Chondrocyte (in vitro differentiated cells): ENCODE measurements at regions not wholly inside any gene's neighbourhood (a gene's known extent, or its start where the extent isn't known, plus 50 kb on each side); places are given as distances from the start of the nearest gene placed in this dataset.

ENCODE experiments used
- DNase-seq: peaks from one replicate; pipeline ENCODE4 v3.0.0; 2021; ENCODE audit warnings: mixed read lengths, low spot score
- H3K27ac Mint-ChIP-seq: one replicate; pipeline ENCODE4 v1.8.0; 2021; ENCODE audit warnings: mild to moderate bottlenecking, moderate library complexity, mixed read lengths; ENCODE audit not compliant: unreplicated experiment
- H3K27me3 Mint-ChIP-seq: 2 replicates; pipeline ENCODE4 v1.8.0; 2021; ENCODE audit warnings: low read depth, mixed read lengths
- H3K36me3 Mint-ChIP-seq: 2 replicates; pipeline ENCODE4 v1.8.0; 2021; ENCODE audit warnings: low read depth, mixed read lengths
- H3K4me1 Mint-ChIP-seq: 2 replicates; pipeline ENCODE4 v1.8.0; 2021; ENCODE audit warnings: low read depth, mild to moderate bottlenecking, mixed read lengths
- H3K4me3 Mint-ChIP-seq: one replicate; pipeline ENCODE4 v1.8.0; 2021; ENCODE audit warnings: mild to moderate bottlenecking, moderate library complexity, mixed read lengths; ENCODE audit not compliant: unreplicated experiment
- H3K9me3 Mint-ChIP-seq: 2 replicates; pipeline ENCODE4 v1.8.0; 2021; ENCODE audit warnings: low read depth, mixed read lengths
- TF ChIP-seq, protein P1 (sequence below): fragments of 200-600 bp; sonication (generic); IDR thresholded peaks from 2 replicates; pipeline ENCODE4 v1.5.0; 2021; ENCODE audit warnings: antibody characterized with exemption, mild to moderate bottlenecking, moderate library complexity

DNA sequence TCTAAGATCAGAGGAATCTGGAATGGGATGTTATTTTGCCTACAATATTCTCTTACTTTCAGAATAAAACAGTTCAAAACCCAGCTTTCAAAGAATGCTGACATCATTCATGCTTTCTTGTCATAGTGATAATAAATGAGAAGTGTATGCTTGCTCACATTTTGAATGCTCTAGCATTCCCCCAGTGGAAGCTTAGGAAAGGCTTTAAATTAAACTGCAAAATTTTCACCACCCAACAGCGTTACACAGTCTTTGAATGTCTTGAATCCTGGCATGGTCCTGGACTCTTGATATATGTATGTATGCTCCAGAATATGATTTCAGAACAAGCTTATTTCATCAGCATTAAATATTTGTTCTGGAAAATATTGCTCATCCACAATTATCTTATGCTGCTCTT is 964.3 kb upstream of the NUDT12 start:
- DNase-seq = no peak
- Mint-ChIP-seq H3K36me3 (no peaks in the 10 kb centered on the region), H3K27ac (no peak overlapping the region), H3K27me3 (no peaks in the 10 kb centered on the region), H3K4me1 (no peaks in the 10 kb centered on the region), H3K4me3 (no peak overlapping the region), H3K9me3 (no peaks in the 10 kb centered on the region)
- TF ChIP-seq, protein P1, sequence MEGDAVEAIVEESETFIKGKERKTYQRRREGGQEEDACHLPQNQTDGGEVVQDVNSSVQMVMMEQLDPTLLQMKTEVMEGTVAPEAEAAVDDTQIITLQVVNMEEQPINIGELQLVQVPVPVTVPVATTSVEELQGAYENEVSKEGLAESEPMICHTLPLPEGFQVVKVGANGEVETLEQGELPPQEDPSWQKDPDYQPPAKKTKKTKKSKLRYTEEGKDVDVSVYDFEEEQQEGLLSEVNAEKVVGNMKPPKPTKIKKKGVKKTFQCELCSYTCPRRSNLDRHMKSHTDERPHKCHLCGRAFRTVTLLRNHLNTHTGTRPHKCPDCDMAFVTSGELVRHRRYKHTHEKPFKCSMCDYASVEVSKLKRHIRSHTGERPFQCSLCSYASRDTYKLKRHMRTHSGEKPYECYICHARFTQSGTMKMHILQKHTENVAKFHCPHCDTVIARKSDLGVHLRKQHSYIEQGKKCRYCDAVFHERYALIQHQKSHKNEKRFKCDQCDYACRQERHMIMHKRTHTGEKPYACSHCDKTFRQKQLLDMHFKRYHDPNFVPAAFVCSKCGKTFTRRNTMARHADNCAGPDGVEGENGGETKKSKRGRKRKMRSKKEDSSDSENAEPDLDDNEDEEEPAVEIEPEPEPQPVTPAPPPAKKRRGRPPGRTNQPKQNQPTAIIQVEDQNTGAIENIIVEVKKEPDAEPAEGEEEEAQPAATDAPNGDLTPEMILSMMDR = no peak

DNA sequence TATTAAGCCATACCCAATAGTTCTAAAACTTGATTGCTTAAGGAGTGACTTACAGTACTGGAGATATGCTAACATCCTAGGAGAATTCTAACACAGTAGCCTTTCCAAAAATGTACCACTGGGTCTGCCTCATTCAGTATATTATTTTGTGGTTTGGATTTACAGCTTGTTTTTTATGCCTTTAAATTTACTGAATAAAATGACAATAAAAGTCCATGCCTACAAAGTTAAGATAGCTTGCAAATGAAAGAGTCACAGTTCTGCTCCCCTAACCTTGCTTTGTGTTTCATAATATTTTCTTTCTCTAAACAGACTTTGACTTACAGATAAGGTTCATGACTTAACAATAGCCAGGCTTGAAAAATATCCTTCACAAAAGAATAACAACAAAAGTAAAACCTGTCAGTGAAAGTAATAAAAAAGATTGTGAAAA is 951.1 kb upstream of the NUDT12 start:
- TF ChIP-seq, protein P1 = no peak
- no peak overlapping the region for H3K4me3 Mint-ChIP-seq
- peaks cover 25% of the 10 kb centered on the region for H3K9me3 Mint-ChIP-seq
- no peak overlapping the region for H3K27ac Mint-ChIP-seq
- peaks cover 20% of the 10 kb centered on the region for H3K4me1 Mint-ChIP-seq
- H3K27me3 Mint-ChIP-seq = no peaks in the 10 kb centered on the region
- no peak for DNase-seq
- H3K36me3 Mint-ChIP-seq = peaks cover 6% of the 10 kb centered on the region

DNA sequence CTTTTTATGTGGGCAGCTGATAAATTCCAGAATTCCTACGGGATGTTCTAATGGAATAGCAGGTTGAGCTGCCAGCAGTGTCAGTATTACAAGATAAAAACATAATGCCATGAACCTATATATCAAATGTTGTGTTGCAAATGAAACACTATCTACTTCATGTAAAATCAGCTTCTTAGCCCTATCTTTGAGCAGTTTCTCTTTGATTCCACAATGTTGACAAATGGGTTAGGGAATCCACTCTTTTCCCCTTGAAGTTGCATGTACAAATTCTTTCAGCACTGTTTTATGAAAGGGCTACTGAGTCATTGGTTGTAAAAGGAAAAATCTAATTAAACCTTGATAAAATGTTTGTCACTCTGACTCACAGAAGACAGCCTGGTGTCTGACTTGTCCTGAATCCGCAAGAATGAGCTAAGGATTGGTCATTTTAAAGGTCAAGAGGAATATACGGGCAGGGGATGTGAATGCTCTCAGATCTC is 950.6 kb upstream of the NUDT12 start:
- no peak overlapping the region for H3K4me3 Mint-ChIP-seq
- no peaks in the 10 kb centered on the region for H3K27me3 Mint-ChIP-seq
- no peak overlapping the region for H3K27ac Mint-ChIP-seq
- H3K36me3 Mint-ChIP-seq = peaks cover 6% of the 10 kb centered on the region
- H3K9me3 Mint-ChIP-seq = peaks cover 30% of the 10 kb centered on the region
- TF ChIP-seq, protein P1 = no peak
- peaks cover 20% of the 10 kb centered on the region for H3K4me1 Mint-ChIP-seq
- DNase-seq = no peak

DNA sequence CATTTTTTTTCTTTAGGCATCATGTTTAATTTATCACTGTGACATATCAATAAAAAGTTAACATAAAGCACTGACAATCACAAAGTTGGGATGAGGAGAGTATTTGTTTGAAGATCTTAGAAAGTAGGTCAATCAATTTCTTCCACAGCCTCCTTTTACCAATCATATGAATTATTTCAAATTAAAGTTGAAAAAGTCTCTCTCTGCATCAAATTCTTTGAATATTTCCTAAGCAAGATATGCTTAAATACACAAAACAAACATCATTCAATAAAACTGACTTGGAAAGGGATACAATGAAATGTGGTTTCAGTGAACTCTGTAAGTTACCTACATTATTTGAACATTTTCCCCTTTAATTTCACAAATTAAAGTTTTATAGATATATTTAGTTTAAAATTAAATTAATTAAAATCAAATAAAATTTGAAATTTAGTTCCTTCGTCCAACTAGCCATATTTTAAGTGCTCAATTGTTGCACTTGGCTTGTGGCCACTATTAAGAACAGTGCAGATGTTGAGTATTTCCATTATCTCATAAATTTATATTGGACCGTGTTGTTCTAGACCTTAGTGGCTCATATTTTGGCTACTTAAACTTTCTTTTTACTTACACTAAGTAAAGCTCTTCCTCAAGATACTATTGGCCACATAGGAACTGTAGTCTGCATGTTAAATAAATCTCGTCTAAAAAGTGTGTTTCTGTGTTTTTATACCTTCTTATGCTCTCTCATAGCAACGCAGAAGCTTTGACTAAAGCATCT is 949.7 kb upstream of the NUDT12 start:
- H3K9me3 Mint-ChIP-seq = peaks cover 34% of the 10 kb centered on the region
- no peak overlapping the region for H3K27ac Mint-ChIP-seq
- H3K4me3 Mint-ChIP-seq = no peak overlapping the region
- TF ChIP-seq, protein P1 = no peak
- H3K36me3 Mint-ChIP-seq = peaks cover 6% of the 10 kb centered on the region
- H3K4me1 Mint-ChIP-seq = peaks cover 20% of the 10 kb centered on the region
- DNase-seq = no peak
- no peaks in the 10 kb centered on the region for H3K27me3 Mint-ChIP-seq

DNA sequence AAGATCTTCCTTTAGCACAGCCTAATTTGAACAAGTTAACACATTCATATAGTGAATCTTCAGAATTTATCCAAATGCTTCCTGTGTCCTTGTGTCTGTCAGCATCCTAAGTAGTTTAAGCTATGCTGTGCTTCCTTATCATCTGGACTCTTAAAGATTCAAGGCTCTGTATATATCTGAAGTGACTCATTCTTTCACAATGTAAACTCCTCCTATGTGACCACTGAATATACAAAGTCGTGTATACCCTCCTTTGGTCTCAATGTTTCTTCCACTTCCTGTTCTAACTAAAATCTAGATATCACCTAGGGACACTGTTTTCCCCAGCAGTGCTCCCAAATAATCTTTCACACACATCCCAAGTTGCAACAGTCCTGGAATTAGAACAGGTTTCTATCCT is 935.7 kb upstream of the NUDT12 start:
- H3K4me3 Mint-ChIP-seq = no peak overlapping the region
- DNase-seq = no peak
- TF ChIP-seq, protein P1 = no peak
- no peak overlapping the region for H3K27ac Mint-ChIP-seq
- H3K36me3 Mint-ChIP-seq = no peaks in the 10 kb centered on the region
- H3K9me3 Mint-ChIP-seq = no peaks in the 10 kb centered on the region
- no peaks in the 10 kb centered on the region for H3K4me1 Mint-ChIP-seq
- no peaks in the 10 kb centered on the region for H3K27me3 Mint-ChIP-seq
